ENCODE measurements at regions not wholly inside any gene's neighbourhood (a gene's known extent, or its start where the extent isn't known, plus 50 kb on each side); places are given as distances from the start of the nearest gene placed in this dataset.

- no peak for TF ChIP-seq POLR2A (IDR thresholded peaks at IDR 0.05)
- TF ChIP-seq CTCF (IDR thresholded peaks at IDR 0.05): no peak
Measured at GRCh38 chrX:22740836-22741235, 258.9 kb upstream of the DDX53 start.

DNA sequence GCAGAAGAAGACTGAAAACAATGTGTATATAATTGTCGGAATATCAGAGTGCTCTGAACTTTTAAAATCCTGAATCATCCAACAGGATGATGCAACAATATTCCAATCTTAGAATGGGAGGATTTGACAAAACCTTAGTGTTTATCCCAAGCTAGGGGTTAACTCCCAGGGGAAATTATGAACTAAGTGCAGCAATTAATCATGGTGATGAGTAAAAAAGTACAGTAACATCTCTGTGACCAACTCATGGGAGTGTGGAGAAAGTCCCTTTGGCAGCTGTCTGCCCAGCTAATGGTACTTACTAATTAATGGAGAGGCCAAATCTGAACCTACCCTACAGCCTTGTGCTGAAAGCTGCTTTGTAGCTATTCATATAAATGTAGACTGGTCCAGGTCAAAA lies 257.6 kb upstream of the DDX53 start:
- no peak for DNase-seq (ENCODE audit: low spot score in 2 of 2)
- intact Hi-C loops (cut with DNase I; ENCODE audit: low total_unique reads): no loop called here
- TF ChIP-seq CTCF (IDR thresholded peaks at IDR 0.05) (no peak), POLR2A (IDR thresholded peaks at IDR 0.05) (no peak)
- 52 to 64% methylated on average over 1 of the region's 1 CpG for WGBS, 2 donors
- no peak overlapping the region for H3K4me3 ChIP-seq (ENCODE audit: low read depth, poor library complexity, severe bottlenecking)

More at GRCh38 chrX:22740836-22741235, 258.9 kb upstream of the DDX53 start:
- H3K4me3 ChIP-seq (ENCODE audit: low read depth, poor library complexity, severe bottlenecking): no peak overlapping the region
- no peak for DNase-seq (ENCODE audit: low spot score in 2 of 2)
- intact Hi-C loops (cut with DNase I; ENCODE audit: low total_unique reads): no loop called here
- WGBS, 2 donors: 73 to 82% methylated on average over 4 of the region's 4 CpGs

- intact Hi-C loops (cut with DNase I; ENCODE audit: low total_unique reads): no loop called here
- 85 to 89% methylated on average over 4 of the region's 4 CpGs for WGBS, 2 donors
- H3K4me3 ChIP-seq (ENCODE audit: low read depth, poor library complexity, severe bottlenecking): no peak overlapping the region
- TF ChIP-seq POLR2A (IDR thresholded peaks at IDR 0.05) (no peak), CTCF (IDR thresholded peaks at IDR 0.05) (no peak)
- DNase-seq (ENCODE audit: low spot score in 2 of 2): no peak
Measured at GRCh38 chrX:22746081-22746480, 253.7 kb upstream of the DDX53 start.

DNA sequence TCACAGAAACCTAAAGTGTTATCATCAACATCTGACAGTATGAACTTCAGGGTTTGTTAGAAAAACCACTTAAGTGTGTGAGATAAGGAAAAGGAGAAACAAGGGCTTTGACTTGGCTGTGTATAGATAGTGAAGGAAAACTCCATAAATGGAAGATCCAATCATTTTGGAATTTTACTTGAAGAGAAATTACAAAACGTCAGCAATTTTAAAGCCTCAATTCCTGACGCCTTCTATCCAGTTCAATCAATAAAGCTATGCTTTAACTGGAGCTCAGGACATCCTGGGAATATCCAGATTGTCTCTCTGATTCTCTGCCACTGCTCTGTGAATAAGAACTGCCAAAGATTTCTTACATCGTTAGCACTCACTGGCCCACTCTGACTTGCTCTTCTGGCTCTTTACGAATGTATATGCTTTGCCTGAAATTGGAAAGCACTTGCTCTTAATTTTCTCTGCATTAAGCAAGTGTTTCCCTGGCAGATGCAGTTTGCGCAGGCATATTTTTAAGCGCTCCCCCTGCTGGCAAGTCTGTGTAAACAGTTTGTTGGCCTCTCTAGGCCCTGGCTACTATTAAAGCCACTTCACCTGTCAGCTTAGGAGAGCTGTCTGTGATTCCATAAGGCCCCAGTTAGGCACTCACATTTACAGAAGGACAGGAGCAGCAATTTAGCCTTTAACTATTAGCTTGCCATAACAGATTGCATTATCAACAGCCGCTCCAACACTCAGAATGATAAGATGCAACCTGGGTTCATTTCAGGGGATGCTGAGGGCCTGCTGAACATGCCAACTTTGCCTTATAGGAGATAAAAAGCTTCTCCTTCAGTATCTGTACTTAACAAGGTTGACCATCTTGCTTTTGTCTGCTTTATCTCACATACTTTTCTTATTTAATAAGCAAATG lies 251.4 kb upstream of the DDX53 start:
- H3K4me3 ChIP-seq (ENCODE audit: low read depth, poor library complexity, severe bottlenecking): no peak overlapping the region
- no peak for TF ChIP-seq POLR2A (IDR thresholded peaks at IDR 0.05)
- no peak for TF ChIP-seq CTCF (IDR thresholded peaks at IDR 0.05)
- intact Hi-C loops (cut with DNase I; ENCODE audit: low total_unique reads): no loop called here
- WGBS, 2 donors: 18 to 30% methylated on average over 7 of the region's 7 CpGs
- DNase-seq (ENCODE audit: low spot score in 2 of 2): no peak

DNA sequence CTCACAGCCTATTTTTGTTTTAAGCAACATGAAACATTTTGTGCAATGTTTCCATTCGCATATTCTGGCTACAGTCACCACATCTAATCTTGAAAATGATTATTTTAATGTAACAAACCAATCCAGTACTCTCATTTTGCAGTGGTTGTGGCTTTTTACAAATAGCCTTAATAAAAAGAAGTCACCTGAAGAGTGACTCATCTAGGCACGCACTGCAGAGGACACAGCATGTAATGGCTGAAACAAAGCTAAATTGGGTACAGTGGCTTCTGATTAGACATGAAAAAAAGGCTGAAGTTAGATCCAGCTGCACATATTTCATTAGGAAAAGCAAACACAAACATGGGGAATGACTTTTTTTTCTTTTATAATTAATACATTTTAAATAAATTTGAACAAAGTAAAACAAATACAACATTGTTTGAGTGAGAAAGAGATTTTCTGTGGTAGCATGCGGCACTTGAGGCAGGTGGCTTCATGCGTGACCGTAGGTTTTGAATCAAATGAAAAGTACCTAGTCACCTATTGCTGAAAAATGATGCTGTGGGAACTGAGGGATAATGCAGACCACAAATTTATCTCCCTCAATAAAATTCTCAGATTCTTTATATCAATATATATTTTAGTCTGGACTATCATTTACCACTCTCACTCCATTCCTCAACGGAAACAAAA lies 240.8 kb upstream of the DDX53 start:
- DNase-seq (ENCODE audit: low spot score in 2 of 2): no peak
- 86 to 91% methylated on average over 6 of the region's 6 CpGs for WGBS, 2 donors

More for the DNA sequence above, 240.8 kb upstream of the DDX53 start:
- no peak overlapping the region for H3K4me3 ChIP-seq (ENCODE audit: low read depth, poor library complexity, severe bottlenecking)
- intact Hi-C loops (cut with DNase I; ENCODE audit: low total_unique reads): no loop called here
- TF ChIP-seq CTCF (IDR thresholded peaks at IDR 0.05): no peak
- TF ChIP-seq POLR2A (IDR thresholded peaks at IDR 0.05): no peak

Measured in lower leg skin (tissue), 4 donors.